SK-N-SH (cell line): ENCODE measurements at regions not wholly inside any gene's neighbourhood (a gene's known extent, or its start where the extent isn't known, plus 50 kb on each side); places are given as distances from the start of the nearest gene placed in this dataset.

Source experiments
- CTCF ChIA-PET: fragments of 300-600, 350-600 bp; formaldehyde crosslinking; extraction: SDS; loops from one replicate; lab custom pipeline; 2021; lab: Yijun Ruan, JAX
- POLR2A ChIA-PET: fragments of 350-600 bp; sonication (Branson Sonifier 250); formaldehyde crosslinking; extraction: SDS; loops from one replicate; lab custom pipeline; 2020; ENCODE audit warnings: antibody characterized with exemption, inconsistent platforms; lab: Yijun Ruan, JAX
- DNase-seq: peaks from one replicate; pipeline ENCODE4 v3.0.0; 2012
- H2AFZ ChIP-seq: fragments of 200-600 bp; sonication (generic); 2 replicates; pipeline ENCODE4 v1.8.1; 2016; ENCODE audit warnings: antibody characterized with exemption, mild to moderate bottlenecking, low read depth
- H3F3A ChIP-seq: fragments of 200-600 bp; sonication (generic); replicated peaks from 2 replicates; pipeline ENCODE3; 2016; ENCODE audit warnings: antibody characterized with exemption, mild to moderate bottlenecking; ENCODE audit not compliant: insufficient read depth
- H3K27ac ChIP-seq, 2 experiments: fragments of 200-500 bp in 1 of 2; fragments of 200-600 bp in 1 of 2; sonication (Bioruptor generic) in 1 of 2; sonication (generic), shearing (Covaris generic) in 1 of 2; 2 replicates each; pipeline versions ENCODE4 v1.5.1 to v1.6.1; 2014 to 2016; ENCODE audit warnings: low read depth in 2 of 2, inconsistent platforms in 1 of 2, low read length in 1 of 2, mild to moderate bottlenecking in 1 of 2, mixed read lengths in 1 of 2
- H3K27me3 ChIP-seq: fragments of 200-600 bp; sonication (generic), shearing (Covaris generic); 2 replicates; pipeline ENCODE4 v1.6.1; 2016; ENCODE audit warnings: mixed run types; ENCODE audit not compliant: insufficient read depth
- H3K36me3 ChIP-seq, 2 experiments: fragments of 200-500 bp in 1 of 2; fragments of 200-600 bp in 1 of 2; sonication (Bioruptor generic) in 1 of 2; sonication (generic) in 1 of 2; replicated peaks in 1 of 2; 2 replicates each; pipeline versions ENCODE3 to v1.5.1; 2014 to 2016; ENCODE audit warnings: low read length in 1 of 2, mild to moderate bottlenecking in 1 of 2; ENCODE audit not compliant: insufficient read depth in 2 of 2, control insufficient read depth in 1 of 2
- H3K4me1 ChIP-seq, 2 experiments: fragments of 200-500 bp in 1 of 2; fragments of 200-600 bp in 1 of 2; sonication (Bioruptor generic) in 1 of 2; sonication (generic), shearing (Covaris generic) in 1 of 2; 2 replicates each; pipeline versions ENCODE4 v1.5.1 to v1.6.1; 2014 to 2016; ENCODE audit warnings: low read depth in 1 of 2, low read length in 1 of 2, mixed run types in 1 of 2; ENCODE audit not compliant: insufficient read depth in 2 of 2, control insufficient read depth in 1 of 2
- H3K4me2 ChIP-seq: fragments of 200-600 bp; sonication (generic), shearing (Covaris generic); 2 replicates; pipeline ENCODE4 v1.6.1; 2017; ENCODE audit warnings: mixed run types
- H3K4me3 ChIP-seq, 2 experiments: fragments of 200-500 bp in 1 of 2; fragments of 200-600 bp in 1 of 2; sonication (Bioruptor generic) in 1 of 2; sonication (generic), shearing (Covaris generic) in 1 of 2; 2 replicates each; pipeline versions ENCODE4 v1.5.1 to v1.8.1; 2014 to 2016; ENCODE audit warnings: low read depth in 2 of 2, inconsistent platforms in 1 of 2, low read length in 1 of 2, mild to moderate bottlenecking in 1 of 2, mixed read lengths in 1 of 2, moderate library complexity in 1 of 2
- H3K79me2 ChIP-seq: fragments of 200-600 bp; sonication (generic); 2 replicates; pipeline ENCODE4 v1.8.1; 2017; ENCODE audit warnings: mild to moderate bottlenecking; ENCODE audit not compliant: insufficient read depth
- H3K9ac ChIP-seq: fragments of 200-600 bp; sonication (generic); 2 replicates; pipeline ENCODE4 v1.6.1; 2017; ENCODE audit warnings: mixed run types
- H3K9me2 ChIP-seq: fragments of 200-600 bp; sonication (generic); 2 replicates; pipeline ENCODE4 v1.6.1; 2017; ENCODE audit warnings: mixed run types
- H3K9me3 ChIP-seq: fragments of 200-600 bp; sonication (generic); 2 replicates; pipeline ENCODE4 v1.6.1; 2017; ENCODE audit warnings: mixed run types, mild to moderate bottlenecking, moderate library complexity
- H4K20me1 ChIP-seq: fragments of 200-600 bp; sonication (generic); 2 replicates; pipeline ENCODE4 v1.6.1; 2017; ENCODE audit warnings: mild to moderate bottlenecking, mixed run types; ENCODE audit not compliant: insufficient read depth
- ELF1 ChIP-seq: IDR thresholded peaks from 2 replicates; pipeline ENCODE4 v1.4.0; 2012
- EP300 ChIP-seq, 2 experiments: IDR thresholded peaks; 2 replicates each; pipeline versions ENCODE4 v1.4.0 to v1.6.1; 2012; ENCODE audit warnings: borderline replicate concordance in 1 of 2, low read depth in 1 of 2, low read length in 1 of 2
- EZH2phosphoT487 ChIP-seq: fragments of 200-600 bp; sonication (generic); IDR thresholded peaks from 2 replicates; pipeline ENCODE4 v1.6.1; 2017; ENCODE audit warnings: low read depth, mixed run types, mild to moderate bottlenecking, antibody characterized with exemption, moderate library complexity, borderline replicate concordance
- FOSL2 ChIP-seq: IDR thresholded peaks from 2 replicates; pipeline ENCODE4 v1.4.0; 2012; ENCODE audit warnings: low read depth, mild to moderate bottlenecking, moderate library complexity, borderline replicate concordance
- FOXM1 ChIP-seq: IDR thresholded peaks from 2 replicates; pipeline ENCODE4 v1.4.0; 2012; ENCODE audit warnings: low read depth, mild to moderate bottlenecking
- JUND ChIP-seq: IDR thresholded peaks from 2 replicates; pipeline ENCODE4 v1.4.0; 2012
- NFIC ChIP-seq: IDR thresholded peaks from 2 replicates; pipeline ENCODE4 v1.4.0; 2012; ENCODE audit warnings: borderline replicate concordance
- NRF1 ChIP-seq: IDR thresholded peaks from 2 replicates; pipeline ENCODE4 v1.6.1; 2012; ENCODE audit warnings: low read depth, mild to moderate bottlenecking, low read length
- RAD21 ChIP-seq: IDR thresholded peaks from 2 replicates; pipeline ENCODE4 v1.6.1; 2012; ENCODE audit warnings: mild to moderate bottlenecking, low read length
- RXRA ChIP-seq: IDR thresholded peaks from 2 replicates; pipeline ENCODE4 v1.4.0; 2012; ENCODE audit warnings: low read depth, mild to moderate bottlenecking, borderline replicate concordance
- SIN3A ChIP-seq: IDR thresholded peaks from 2 replicates; pipeline ENCODE4 v1.6.1; 2012; ENCODE audit warnings: low read depth, mild to moderate bottlenecking, low read length, moderate library complexity, borderline replicate concordance
- TAF1 ChIP-seq: IDR thresholded peaks from 2 replicates; pipeline ENCODE4 v1.6.1; 2012; ENCODE audit warnings: low read depth, mild to moderate bottlenecking, low read length, moderate library complexity, borderline replicate concordance
- TCF12 ChIP-seq: IDR thresholded peaks from 2 replicates; pipeline ENCODE4 v1.4.0; 2012
- WGBS: methylation state at CpG from one replicate; pipeline ENCODE4 v1.1.6; 2017; ENCODE audit warnings: low lambda C conversion rate; 5-methylcytosine and 5-hydroxymethylcytosine counted together
- TF ChIP-seq, protein P1 (sequence below): fragments of 150-350 bp; IDR thresholded peaks from 2 replicates; pipeline ENCODE4 v1.6.1; 2017; ENCODE audit warnings: antibody characterized with exemption, low read length, low read depth, borderline replicate concordance
- TF ChIP-seq, protein P2 (sequence below): IDR thresholded peaks from 2 replicates; pipeline ENCODE4; 2012
- TF ChIP-seq, protein P3 (sequence below): IDR thresholded peaks from 2 replicates; pipeline ENCODE4 v1.6.1; 2012; ENCODE audit warnings: mild to moderate bottlenecking, low read depth, low read length, moderate library complexity
- TF ChIP-seq, protein P4 (sequence below): fragments of 200-600 bp; sonication (generic); IDR thresholded peaks from 2 replicates; pipeline ENCODE4 v1.6.1; 2017; ENCODE audit warnings: antibody characterized with exemption, mild to moderate bottlenecking, moderate library complexity

DNA sequence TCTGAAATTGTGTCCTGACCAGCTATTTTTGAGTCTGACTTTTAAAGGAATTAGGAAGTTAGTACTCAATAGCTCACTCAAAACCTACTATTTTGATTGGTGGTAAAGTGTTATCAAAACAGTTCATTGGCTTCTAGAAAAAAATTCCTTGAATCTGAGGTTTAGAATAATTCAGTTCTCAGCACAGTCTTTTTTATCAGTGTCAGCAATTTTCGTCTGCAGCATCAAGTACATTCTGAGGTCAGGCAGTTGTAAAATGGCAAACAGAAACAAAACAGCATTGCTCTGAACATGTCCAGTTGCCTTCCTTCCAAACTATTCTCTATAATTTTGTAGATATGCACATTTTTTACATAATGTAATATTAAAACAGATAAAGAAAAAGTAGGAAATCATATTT is 1644.1 kb downstream of the SLITRK5 start:
- no peaks in the 10 kb centered on the region for H3K36me3 ChIP-seq
- H3K4me3 ChIP-seq = no peak overlapping the region
- POLR2A ChIA-PET = no interaction called here
- WGBS = 28% methylated on average over 1 of the region's 1 CpG
- H3K27ac ChIP-seq = no peak overlapping the region
- H3K27me3 ChIP-seq = no peaks in the 10 kb centered on the region
- H4K20me1 ChIP-seq = no peaks in the 10 kb centered on the region
- CTCF ChIA-PET = no interaction called here
- H2AFZ ChIP-seq = peak overlapping the region; percentile 16; the same call in 1 of the 2 replicates
- no peaks in the 10 kb centered on the region for H3K9me3 ChIP-seq
- no peaks in the 10 kb centered on the region for H3F3A ChIP-seq
- DNase-seq = no peak
- TF ChIP-seq, protein P1, sequence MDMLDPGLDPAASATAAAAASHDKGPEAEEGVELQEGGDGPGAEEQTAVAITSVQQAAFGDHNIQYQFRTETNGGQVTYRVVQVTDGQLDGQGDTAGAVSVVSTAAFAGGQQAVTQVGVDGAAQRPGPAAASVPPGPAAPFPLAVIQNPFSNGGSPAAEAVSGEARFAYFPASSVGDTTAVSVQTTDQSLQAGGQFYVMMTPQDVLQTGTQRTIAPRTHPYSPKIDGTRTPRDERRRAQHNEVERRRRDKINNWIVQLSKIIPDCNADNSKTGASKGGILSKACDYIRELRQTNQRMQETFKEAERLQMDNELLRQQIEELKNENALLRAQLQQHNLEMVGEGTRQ = no peak
- TF ChIP-seq TCF12 = no peak
- TF ChIP-seq EZH2phosphoT487 = no peak
- TF ChIP-seq NRF1 = no peak
- no peak for TF ChIP-seq FOXM1
- TF ChIP-seq, protein P2, sequence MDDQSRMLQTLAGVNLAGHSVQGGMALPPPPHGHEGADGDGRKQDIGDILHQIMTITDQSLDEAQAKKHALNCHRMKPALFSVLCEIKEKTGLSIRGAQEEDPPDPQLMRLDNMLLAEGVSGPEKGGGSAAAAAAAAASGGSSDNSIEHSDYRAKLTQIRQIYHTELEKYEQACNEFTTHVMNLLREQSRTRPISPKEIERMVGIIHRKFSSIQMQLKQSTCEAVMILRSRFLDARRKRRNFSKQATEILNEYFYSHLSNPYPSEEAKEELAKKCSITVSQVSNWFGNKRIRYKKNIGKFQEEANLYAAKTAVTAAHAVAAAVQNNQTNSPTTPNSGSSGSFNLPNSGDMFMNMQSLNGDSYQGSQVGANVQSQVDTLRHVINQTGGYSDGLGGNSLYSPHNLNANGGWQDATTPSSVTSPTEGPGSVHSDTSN = no peak
- no peak for TF ChIP-seq SIN3A
- TF ChIP-seq TAF1 = no peak
- TF ChIP-seq, protein P3, sequence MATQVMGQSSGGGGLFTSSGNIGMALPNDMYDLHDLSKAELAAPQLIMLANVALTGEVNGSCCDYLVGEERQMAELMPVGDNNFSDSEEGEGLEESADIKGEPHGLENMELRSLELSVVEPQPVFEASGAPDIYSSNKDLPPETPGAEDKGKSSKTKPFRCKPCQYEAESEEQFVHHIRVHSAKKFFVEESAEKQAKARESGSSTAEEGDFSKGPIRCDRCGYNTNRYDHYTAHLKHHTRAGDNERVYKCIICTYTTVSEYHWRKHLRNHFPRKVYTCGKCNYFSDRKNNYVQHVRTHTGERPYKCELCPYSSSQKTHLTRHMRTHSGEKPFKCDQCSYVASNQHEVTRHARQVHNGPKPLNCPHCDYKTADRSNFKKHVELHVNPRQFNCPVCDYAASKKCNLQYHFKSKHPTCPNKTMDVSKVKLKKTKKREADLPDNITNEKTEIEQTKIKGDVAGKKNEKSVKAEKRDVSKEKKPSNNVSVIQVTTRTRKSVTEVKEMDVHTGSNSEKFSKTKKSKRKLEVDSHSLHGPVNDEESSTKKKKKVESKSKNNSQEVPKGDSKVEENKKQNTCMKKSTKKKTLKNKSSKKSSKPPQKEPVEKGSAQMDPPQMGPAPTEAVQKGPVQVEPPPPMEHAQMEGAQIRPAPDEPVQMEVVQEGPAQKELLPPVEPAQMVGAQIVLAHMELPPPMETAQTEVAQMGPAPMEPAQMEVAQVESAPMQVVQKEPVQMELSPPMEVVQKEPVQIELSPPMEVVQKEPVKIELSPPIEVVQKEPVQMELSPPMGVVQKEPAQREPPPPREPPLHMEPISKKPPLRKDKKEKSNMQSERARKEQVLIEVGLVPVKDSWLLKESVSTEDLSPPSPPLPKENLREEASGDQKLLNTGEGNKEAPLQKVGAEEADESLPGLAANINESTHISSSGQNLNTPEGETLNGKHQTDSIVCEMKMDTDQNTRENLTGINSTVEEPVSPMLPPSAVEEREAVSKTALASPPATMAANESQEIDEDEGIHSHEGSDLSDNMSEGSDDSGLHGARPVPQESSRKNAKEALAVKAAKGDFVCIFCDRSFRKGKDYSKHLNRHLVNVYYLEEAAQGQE = no peak
- TF ChIP-seq RAD21 = no peak
- no peak for TF ChIP-seq NFIC
- TF ChIP-seq JUND = no peak
- no peak for TF ChIP-seq RXRA
- TF ChIP-seq ELF1 = no peak
- no peak for TF ChIP-seq EP300 (IDR thresholded peaks at IDR 0.05; ENCODE audit: borderline replicate concordance in 1 of 2, low read depth in 1 of 2, low read length in 1 of 2)
- no peak for TF ChIP-seq FOSL2
- TF ChIP-seq, protein P4, sequence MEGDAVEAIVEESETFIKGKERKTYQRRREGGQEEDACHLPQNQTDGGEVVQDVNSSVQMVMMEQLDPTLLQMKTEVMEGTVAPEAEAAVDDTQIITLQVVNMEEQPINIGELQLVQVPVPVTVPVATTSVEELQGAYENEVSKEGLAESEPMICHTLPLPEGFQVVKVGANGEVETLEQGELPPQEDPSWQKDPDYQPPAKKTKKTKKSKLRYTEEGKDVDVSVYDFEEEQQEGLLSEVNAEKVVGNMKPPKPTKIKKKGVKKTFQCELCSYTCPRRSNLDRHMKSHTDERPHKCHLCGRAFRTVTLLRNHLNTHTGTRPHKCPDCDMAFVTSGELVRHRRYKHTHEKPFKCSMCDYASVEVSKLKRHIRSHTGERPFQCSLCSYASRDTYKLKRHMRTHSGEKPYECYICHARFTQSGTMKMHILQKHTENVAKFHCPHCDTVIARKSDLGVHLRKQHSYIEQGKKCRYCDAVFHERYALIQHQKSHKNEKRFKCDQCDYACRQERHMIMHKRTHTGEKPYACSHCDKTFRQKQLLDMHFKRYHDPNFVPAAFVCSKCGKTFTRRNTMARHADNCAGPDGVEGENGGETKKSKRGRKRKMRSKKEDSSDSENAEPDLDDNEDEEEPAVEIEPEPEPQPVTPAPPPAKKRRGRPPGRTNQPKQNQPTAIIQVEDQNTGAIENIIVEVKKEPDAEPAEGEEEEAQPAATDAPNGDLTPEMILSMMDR = no peak
- H3K4me1 ChIP-seq = no peaks in the 10 kb centered on the region
- H3K9me2 ChIP-seq = no peaks in the 10 kb centered on the region
- H3K9ac ChIP-seq = no peak overlapping the region
- H3K79me2 ChIP-seq = no peaks in the 10 kb centered on the region
- no peak overlapping the region for H3K4me2 ChIP-seq
